GM12891 (cell line): ENCODE measurements at regions not wholly inside any gene's neighbourhood (a gene's known extent, or its start where the extent isn't known, plus 50 kb on each side); places are given as distances from the start of the nearest gene placed in this dataset.

ENCODE experiments used
- POLR2A ChIP-seq: IDR thresholded peaks from 2 replicates; pipeline ENCODE4 v1.6.1; 2011; ENCODE audit warnings: low read depth, low read length, control low read depth
- POLR2AphosphoS5 ChIP-seq: IDR thresholded peaks from 2 replicates; pipeline ENCODE4 v1.6.1; 2011; ENCODE audit warnings: low read depth, low read length, control low read depth
- POU2F2 ChIP-seq: IDR thresholded peaks from 2 replicates; pipeline ENCODE4 v1.6.1; 2011; ENCODE audit warnings: low read depth, mild to moderate bottlenecking, control low read depth, low read length, moderate library complexity
- SPI1 ChIP-seq: IDR thresholded peaks from 2 replicates; pipeline ENCODE4 v1.6.1; 2011; ENCODE audit warnings: low read depth, low read length, control low read depth
- TAF1 ChIP-seq: IDR thresholded peaks from 2 replicates; pipeline ENCODE4 v1.6.1; 2011; ENCODE audit warnings: low read depth, low read length, control low read depth

- TF ChIP-seq POLR2A (no peak), POLR2AphosphoS5 (no peak), SPI1 (no peak), TAF1 (no peak), POU2F2 (no peak)
Observed at GRCh38 chr11:90288212-90288821, 65.5 kb upstream of the CHORDC1 start.
